ENCODE measurements at regions not wholly inside any gene's neighbourhood (a gene's known extent, or its start where the extent isn't known, plus 50 kb on each side); places are given as distances from the start of the nearest gene placed in this dataset.

- DNase-seq, result no peak
Measured at GRCh38 chr4:58679886-58680285, 1569.7 kb upstream of the IGFBP7 start.

GRCh38 chr4:58679051-58679450 is 1568.9 kb upstream of the IGFBP7 start:
- no peak for DNase-seq

- no peak for DNase-seq
Measured at GRCh38 chr4:58669783-58670182, 1559.6 kb upstream of the IGFBP7 start.

- no peak for DNase-seq
Measured at GRCh38 chr4:58665649-58666048, 1555.5 kb upstream of the IGFBP7 start.

- DNase-seq, result no peak
Measured at GRCh38 chr4:58658701-58659100, 1548.5 kb upstream of the IGFBP7 start.

- no peak for DNase-seq
Measured at GRCh38 chr4:58653251-58653650, 1543.1 kb upstream of the IGFBP7 start.

GRCh38 chr4:58649226-58649625 is 1539.0 kb upstream of the IGFBP7 start:
- DNase-seq, result no peak

GRCh38 chr4:58646126-58646525 is 1535.9 kb upstream of the IGFBP7 start:
- DNase-seq, result no peak

GRCh38 chr4:58644549-58644948 is 1534.4 kb upstream of the IGFBP7 start:
- no peak for DNase-seq

GRCh38 chr4:58636381-58636780 is 1526.2 kb upstream of the IGFBP7 start:
- no peak for DNase-seq

GRCh38 chr4:58617226-58617625 is 1507.0 kb upstream of the IGFBP7 start:
- no peak for DNase-seq

- no peak for DNase-seq
Measured at GRCh38 chr4:58611012-58611411, 1500.8 kb upstream of the IGFBP7 start.

- no peak for DNase-seq
Measured at GRCh38 chr4:58606303-58606702, 1496.1 kb upstream of the IGFBP7 start.

- DNase-seq, result no peak
Measured at GRCh38 chr4:58603951-58604350, 1493.8 kb upstream of the IGFBP7 start.

- DNase-seq, result no peak
Measured at GRCh38 chr4:58602731-58603359, 1492.7 kb upstream of the IGFBP7 start.

- DNase-seq, result no peak
Measured at GRCh38 chr4:58602022-58602421, 1491.8 kb upstream of the IGFBP7 start.

GRCh38 chr4:58600290-58600689 is 1490.1 kb upstream of the IGFBP7 start:
- DNase-seq, result no peak

- DNase-seq, result no peak
Measured at GRCh38 chr4:58590722-58591121, 1480.5 kb upstream of the IGFBP7 start.

- DNase-seq, result no peak
Measured at GRCh38 chr4:58587856-58588255, 1477.7 kb upstream of the IGFBP7 start.

GRCh38 chr4:58566260-58566659 is 1456.1 kb upstream of the IGFBP7 start:
- DNase-seq, result no peak

- DNase-seq, result no peak
Measured at GRCh38 chr4:58564695-58565475, 1454.7 kb upstream of the IGFBP7 start.

GRCh38 chr4:58561170-58561569 is 1451.0 kb upstream of the IGFBP7 start:
- DNase-seq, result no peak

GRCh38 chr4:58560736-58561135 is 1450.6 kb upstream of the IGFBP7 start:
- no peak for DNase-seq

- DNase-seq, result no peak
Measured at GRCh38 chr4:58553679-58554078, 1443.5 kb upstream of the IGFBP7 start.

- no peak for DNase-seq
Measured at GRCh38 chr4:58553031-58553430, 1442.8 kb upstream of the IGFBP7 start.

All from stimulated activated CD4-positive, alpha-beta T cell treated with anti-CD3 and anti-CD28 coated beads, Interleukin-4, amount 100 ng/mL, for 1 hour (primary cell).